ENCODE measurements at regions not wholly inside any gene's neighbourhood (a gene's known extent, or its start where the extent isn't known, plus 50 kb on each side); places are given as distances from the start of the nearest gene placed in this dataset.
"Not testable (repeated sequence)": the region's sequence is repeated elsewhere in the genome, so short reads cannot be mapped to it uniquely, and the experiment has no call there.

GRCh38 chr15:91445695-91446228 lies 345.7 kb downstream of the SV2B start:
- DNase-seq = no peak

DNA sequence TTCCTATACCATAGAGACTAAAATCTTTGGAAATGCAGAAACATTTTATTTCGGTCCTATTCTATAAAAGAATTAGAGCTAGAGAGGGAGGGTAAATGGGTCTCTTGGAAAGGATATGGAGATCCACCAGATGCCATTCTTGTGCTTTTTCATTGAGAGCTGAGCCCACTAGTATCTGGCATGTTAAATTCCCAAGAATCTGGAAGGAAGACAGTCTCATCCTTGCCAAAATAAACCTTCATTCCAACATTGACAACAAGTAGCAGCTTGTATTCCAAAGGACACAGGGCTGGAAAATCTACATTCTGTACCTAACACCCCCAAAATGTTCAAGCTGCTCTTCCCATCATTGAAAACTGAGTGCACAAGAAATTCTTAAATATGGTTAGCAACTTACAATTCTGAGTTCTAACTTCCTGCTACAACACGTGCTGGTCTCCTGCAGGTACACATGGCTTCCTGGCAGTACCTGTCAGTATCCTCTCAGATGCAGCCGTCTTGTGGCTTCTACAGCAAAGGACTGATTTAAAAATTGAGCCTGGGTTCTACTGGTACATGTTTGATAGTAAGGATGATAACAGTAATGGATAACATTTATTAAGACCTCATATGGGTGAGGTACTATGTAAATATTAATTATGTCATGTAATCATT lies 348.1 kb downstream of the SV2B start:
- Mint-ChIP-seq H3K4me3 (no peak overlapping the region), H3K27ac (no peak overlapping the region), H3K9me3 (peaks cover 21% of the 10 kb centered on the region), H3K27me3 (ENCODE audit: insufficient read depth) (no peaks in the 10 kb centered on the region), H3K4me1 (no peaks in the 10 kb centered on the region), H3K36me3 (ENCODE audit: low read depth) (no peaks in the 10 kb centered on the region)
- WGBS, 2 experiments (ENCODE audit: insufficient coverage in 1 of 2, insufficient read length in 1 of 2) = 87 to 92% methylated on average over 3 of the region's 3 CpGs
- DNase-seq = no peak
- Histone ChIP-seq H3K9me3 (ENCODE audit: control insufficient read depth, low read length) (no peaks in the 10 kb centered on the region), H3K4me3 (ENCODE audit: low read length) (no peak overlapping the region), H3K27me3 (ENCODE audit: control insufficient read depth, insufficient read depth, low read length, poor library complexity, severe bottlenecking) (no peaks in the 10 kb centered on the region), H3K36me3 (ENCODE audit: control insufficient read depth, insufficient read depth, low read length) (no peaks in the 10 kb centered on the region), H3K9ac (ENCODE audit: extremely low read depth, low read length, poor library complexity, severe bottlenecking) (no peak overlapping the region), H3K4me1 (ENCODE audit: control insufficient read depth, insufficient read depth, low read length) (no peaks in the 10 kb centered on the region), H3K27ac (ENCODE audit: low read depth, low read length) (no peak overlapping the region)
- TF ChIP-seq, protein P1, sequence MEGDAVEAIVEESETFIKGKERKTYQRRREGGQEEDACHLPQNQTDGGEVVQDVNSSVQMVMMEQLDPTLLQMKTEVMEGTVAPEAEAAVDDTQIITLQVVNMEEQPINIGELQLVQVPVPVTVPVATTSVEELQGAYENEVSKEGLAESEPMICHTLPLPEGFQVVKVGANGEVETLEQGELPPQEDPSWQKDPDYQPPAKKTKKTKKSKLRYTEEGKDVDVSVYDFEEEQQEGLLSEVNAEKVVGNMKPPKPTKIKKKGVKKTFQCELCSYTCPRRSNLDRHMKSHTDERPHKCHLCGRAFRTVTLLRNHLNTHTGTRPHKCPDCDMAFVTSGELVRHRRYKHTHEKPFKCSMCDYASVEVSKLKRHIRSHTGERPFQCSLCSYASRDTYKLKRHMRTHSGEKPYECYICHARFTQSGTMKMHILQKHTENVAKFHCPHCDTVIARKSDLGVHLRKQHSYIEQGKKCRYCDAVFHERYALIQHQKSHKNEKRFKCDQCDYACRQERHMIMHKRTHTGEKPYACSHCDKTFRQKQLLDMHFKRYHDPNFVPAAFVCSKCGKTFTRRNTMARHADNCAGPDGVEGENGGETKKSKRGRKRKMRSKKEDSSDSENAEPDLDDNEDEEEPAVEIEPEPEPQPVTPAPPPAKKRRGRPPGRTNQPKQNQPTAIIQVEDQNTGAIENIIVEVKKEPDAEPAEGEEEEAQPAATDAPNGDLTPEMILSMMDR (conservative IDR thresholded peaks at IDR 0.05) = no peak

More at GRCh38 chr15:91445695-91446228, 345.7 kb downstream of the SV2B start:
- H3K27ac Mint-ChIP-seq = no peak overlapping the region
- no peaks in the 10 kb centered on the region for H3K4me1 Mint-ChIP-seq
- Histone ChIP-seq H3K9ac (ENCODE audit: extremely low read depth, low read length, poor library complexity, severe bottlenecking) (no peak overlapping the region), H3K27ac (ENCODE audit: low read depth, low read length) (no peak overlapping the region), H3K4me3 (ENCODE audit: low read length) (no peak overlapping the region), H3K9me3 (ENCODE audit: control insufficient read depth, low read length) (no peaks in the 10 kb centered on the region), H3K36me3 (ENCODE audit: control insufficient read depth, insufficient read depth, low read length) (no peaks in the 10 kb centered on the region), H3K4me1 (ENCODE audit: control insufficient read depth, insufficient read depth, low read length) (no peaks in the 10 kb centered on the region), H3K27me3 (ENCODE audit: control insufficient read depth, insufficient read depth, low read length, poor library complexity, severe bottlenecking) (no peaks in the 10 kb centered on the region)
- no peak overlapping the region for H3K4me3 Mint-ChIP-seq
- no peaks in the 10 kb centered on the region for H3K27me3 Mint-ChIP-seq (ENCODE audit: insufficient read depth)
- TF ChIP-seq, protein P1 (conservative IDR thresholded peaks at IDR 0.05) = no peak
- no peaks in the 10 kb centered on the region for H3K36me3 Mint-ChIP-seq (ENCODE audit: low read depth)
- WGBS, 2 experiments (ENCODE audit: insufficient coverage in 1 of 2, insufficient read length in 1 of 2) = 89 to 94% methylated on average over 3 of the region's 3 CpGs
- H3K9me3 Mint-ChIP-seq = peaks cover 7% of the 10 kb centered on the region

DNA sequence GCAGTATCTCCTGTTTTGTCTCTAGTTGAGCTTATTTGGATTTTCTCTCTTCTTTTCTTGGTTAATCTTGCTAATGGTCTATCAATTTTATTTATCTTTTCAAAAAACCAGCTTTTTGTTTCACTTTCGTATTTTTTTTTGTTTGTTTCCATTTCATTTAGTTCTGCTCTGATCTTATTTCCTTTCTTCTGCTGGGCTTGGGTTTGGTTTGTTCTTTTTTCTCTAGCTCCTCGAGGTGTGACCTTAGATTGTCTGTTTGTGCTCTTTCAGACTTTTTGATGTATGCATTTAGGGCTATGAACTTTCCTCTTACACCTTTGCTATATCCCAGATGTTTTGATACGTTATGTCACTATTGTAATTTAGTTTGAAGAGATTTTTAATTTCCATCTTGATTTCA lies 353.3 kb downstream of the SV2B start:
- not testable (repeated sequence) for H3K36me3 ChIP-seq (ENCODE audit: control insufficient read depth, insufficient read depth, low read length); DNase-seq; H3K27me3 Mint-ChIP-seq (ENCODE audit: insufficient read depth); H3K27ac Mint-ChIP-seq; H3K9ac ChIP-seq (ENCODE audit: extremely low read depth, low read length, poor library complexity, severe bottlenecking); H3K9me3 ChIP-seq (ENCODE audit: control insufficient read depth, low read length); H3K36me3 Mint-ChIP-seq (ENCODE audit: low read depth); H3K27ac ChIP-seq (ENCODE audit: low read depth, low read length); H3K4me3 Mint-ChIP-seq; H3K4me1 ChIP-seq (ENCODE audit: control insufficient read depth, insufficient read depth, low read length); H3K4me3 ChIP-seq (ENCODE audit: low read length); H3K27me3 ChIP-seq (ENCODE audit: control insufficient read depth, insufficient read depth, low read length, poor library complexity, severe bottlenecking)
- Mint-ChIP-seq H3K4me1 (peaks cover 10% of the 10 kb centered on the region), H3K9me3 (peaks cover 21% of the 10 kb centered on the region)
- WGBS, 2 experiments (ENCODE audit: insufficient coverage in 1 of 2, insufficient read length in 1 of 2) = 61 to 88% methylated on average over 1 to 3 of the region's 3 CpGs
